GM21360 (cell line): ENCODE measurements at regions not wholly inside any gene's neighbourhood (a gene's known extent, or its start where the extent isn't known, plus 50 kb on each side); places are given as distances from the start of the nearest gene placed in this dataset.

Source experiments
- ATAC-seq: cut with Tn5 transposase; IDR thresholded peaks from one replicate; pipeline ENCODE4 v1.9.1; 2021; ENCODE audit warnings: mild to moderate bottlenecking, moderate library complexity; ENCODE audit not compliant: unreplicated experiment

GRCh38 chr2:241942416-241943208 is 73.1 kb downstream of the RTP5 start:
- ATAC-seq: no peak

GRCh38 chr2:241943209-241943850 is 73.8 kb downstream of the RTP5 start:
- no peak for ATAC-seq

GRCh38 chr2:241943961-241944575 is 74.5 kb downstream of the RTP5 start:
- ATAC-seq: no peak

- ATAC-seq: no peak
These were observed 75.3 kb downstream of the RTP5 start for GRCh38 chr2:241944821-241945220.

GRCh38 chr2:241945311-241945710 is 75.8 kb downstream of the RTP5 start:
- ATAC-seq: no peak

GRCh38 chr2:241945803-241946202 is 76.3 kb downstream of the RTP5 start:
- no peak for ATAC-seq

- ATAC-seq: no peak
These were observed 76.9 kb downstream of the RTP5 start for GRCh38 chr2:241946306-241947003.

GRCh38 chr2:241947004-241947350 is 77.4 kb downstream of the RTP5 start:
- ATAC-seq: no peak

GRCh38 chr2:241947401-241947800 is 77.9 kb downstream of the RTP5 start:
- ATAC-seq: no peak

GRCh38 chr2:241947876-241948275 is 78.3 kb downstream of the RTP5 start:
- ATAC-seq: no peak

- no peak for ATAC-seq
These were observed 78.9 kb downstream of the RTP5 start for GRCh38 chr2:241948299-241948897.

- ATAC-seq: no peak
These were observed 79.6 kb downstream of the RTP5 start for GRCh38 chr2:241948901-241949735.

- ATAC-seq: no peak
These were observed 80.3 kb downstream of the RTP5 start for GRCh38 chr2:241949736-241950412.

GRCh38 chr2:241950413-241951315 is 81.1 kb downstream of the RTP5 start:
- ATAC-seq: no peak

- ATAC-seq: no peak
These were observed 81.8 kb downstream of the RTP5 start for GRCh38 chr2:241951316-241951700.

GRCh38 chr2:241951920-241952319 is 82.4 kb downstream of the RTP5 start:
- no peak for ATAC-seq

- no peak for ATAC-seq
These were observed 83.3 kb downstream of the RTP5 start for GRCh38 chr2:241952816-241953215.

- ATAC-seq: no peak
These were observed 83.9 kb downstream of the RTP5 start for GRCh38 chr2:241953324-241953928.
